Stimulated activated naive CD8-positive, alpha-beta T cell treated with anti-CD3 and anti-CD28 coated beads, Interleukin-15, amount 100 ng/mL, for 72 hours (primary cell): ENCODE measurements at regions not wholly inside any gene's neighbourhood (a gene's known extent, or its start where the extent isn't known, plus 50 kb on each side); places are given as distances from the start of the nearest gene placed in this dataset.

Experiments used
- ATAC-seq: fragments of 150-1000 bp; cut with Tn5 transposase; 2 replicates; pipeline ENCODE4 v1.10.0; 2021; ENCODE audit warnings: mild to moderate bottlenecking, moderate library complexity
- DNase-seq, 2 donors: peaks; one replicate each; pipeline ENCODE4 v3.0.0; 2021 to 2022
- H3K27ac Mint-ChIP-seq, 2 donors: one replicate each; pipeline ENCODE4 v1.8.0; 2022; ENCODE audit warnings: mild to moderate bottlenecking in 2 of 2, mixed read lengths in 2 of 2, moderate library complexity in 2 of 2
- H3K27me3 Mint-ChIP-seq: one replicate; pipeline ENCODE4 v1.8.0; 2022; ENCODE audit warnings: mixed read lengths
- H3K4me1 Mint-ChIP-seq: one replicate; pipeline ENCODE4 v1.8.0; 2022; ENCODE audit warnings: mild to moderate bottlenecking, mixed read lengths
- H3K4me3 Mint-ChIP-seq, 2 donors: one replicate each; pipeline ENCODE4 v1.8.0; 2022; ENCODE audit warnings: mild to moderate bottlenecking in 2 of 2, mixed read lengths in 2 of 2, moderate library complexity in 1 of 2
- H3K9me3 Mint-ChIP-seq, 2 donors: one replicate each; pipeline ENCODE4 v1.8.0; 2022; ENCODE audit warnings: mixed read lengths in 2 of 2

DNA sequence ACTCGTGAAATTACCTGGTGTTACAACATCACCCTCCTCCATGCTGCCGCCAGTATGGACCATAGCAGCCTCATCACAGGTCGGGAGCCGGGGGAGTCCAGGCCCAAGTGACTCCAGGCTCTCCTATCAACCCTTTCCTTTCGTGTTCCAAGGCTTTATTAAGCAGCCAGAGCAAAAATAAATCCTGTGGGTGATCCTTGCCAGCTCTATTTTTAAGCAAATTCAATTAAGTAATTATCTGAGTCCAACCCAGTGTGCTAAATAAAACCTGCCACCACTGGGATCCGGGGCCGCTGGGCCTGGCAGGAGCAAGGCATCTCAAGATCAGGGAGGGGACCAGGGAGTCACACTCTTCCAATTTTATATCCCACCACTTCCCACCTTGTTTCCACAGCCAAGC is 80.7 kb upstream of the PRPS1 start:
- no peak for ATAC-seq
- Mint-ChIP-seq H3K4me1 (peaks cover 14% of the 10 kb centered on the region), H3K4me3 (no peak overlapping the region), H3K27ac (no peak overlapping the region), H3K9me3 (no peaks in the 10 kb centered on the region), H3K27me3 (no peaks in the 10 kb centered on the region)
- DNase-seq: no peak

DNA sequence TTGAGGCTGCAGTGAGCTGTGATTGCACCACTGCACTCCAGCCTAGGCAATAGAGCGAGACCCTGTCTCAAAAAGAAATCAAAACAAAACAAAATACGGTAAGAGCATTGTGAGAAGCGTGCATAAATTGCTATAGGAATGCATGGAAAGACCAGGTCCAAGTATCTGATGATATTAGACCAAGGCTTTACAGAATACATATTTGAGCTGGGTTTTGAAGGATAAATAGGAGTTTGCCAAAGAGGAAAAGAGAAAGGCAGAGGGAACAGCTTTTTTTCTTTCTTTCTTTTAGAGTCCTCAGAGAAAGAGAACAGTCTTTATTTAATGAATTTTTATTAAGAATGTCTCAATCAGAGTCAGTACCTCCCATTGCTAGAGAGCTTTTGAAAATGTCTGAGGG is 79.5 kb upstream of the PRPS1 start:
- Mint-ChIP-seq H3K27ac (no peak overlapping the region), H3K9me3 (no peaks in the 10 kb centered on the region), H3K27me3 (no peaks in the 10 kb centered on the region), H3K4me3 (no peak overlapping the region), H3K4me1 (peaks cover 14% of the 10 kb centered on the region)
- DNase-seq (no peak), ATAC-seq (no peak)

- H3K4me3 Mint-ChIP-seq: no peak overlapping the region
- ATAC-seq: no peak
- no peak overlapping the region for H3K27ac Mint-ChIP-seq
- H3K9me3 Mint-ChIP-seq: no peaks in the 10 kb centered on the region
- H3K4me1 Mint-ChIP-seq: peaks cover 14% of the 10 kb centered on the region
- H3K27me3 Mint-ChIP-seq: no peaks in the 10 kb centered on the region
- DNase-seq: no peak
These were observed 78.8 kb upstream of the PRPS1 start for GRCh38 chrX:107549504-107549903.

- no peaks in the 10 kb centered on the region for H3K27me3 Mint-ChIP-seq
- ATAC-seq (no peak), DNase-seq (no peak)
- peaks cover 14% of the 10 kb centered on the region for H3K4me1 Mint-ChIP-seq
- H3K27ac Mint-ChIP-seq: no peak overlapping the region
- no peaks in the 10 kb centered on the region for H3K9me3 Mint-ChIP-seq
- H3K4me3 Mint-ChIP-seq: no peak overlapping the region
These were observed 76.8 kb upstream of the PRPS1 start for GRCh38 chrX:107551546-107551945.

DNA sequence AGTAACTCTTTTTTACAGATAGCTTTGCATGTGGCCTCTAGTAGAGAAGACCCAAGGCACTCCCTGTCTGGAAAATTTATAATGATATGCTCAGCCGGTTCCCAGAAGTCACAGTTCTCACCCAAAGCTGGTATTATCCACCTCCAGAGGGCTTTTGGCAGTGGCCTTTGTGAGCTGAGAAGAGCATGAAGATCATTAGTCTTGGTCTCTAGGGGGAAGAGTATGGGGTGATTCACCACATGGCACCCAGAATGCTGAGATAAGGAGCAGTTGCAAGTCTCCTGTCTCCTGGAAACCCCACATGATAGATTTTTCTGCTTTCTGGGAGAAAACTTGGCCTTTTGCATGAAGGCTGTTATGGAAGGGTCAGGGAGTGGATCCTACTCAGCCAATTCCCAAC is 75.4 kb upstream of the PRPS1 start:
- Mint-ChIP-seq H3K4me3 (no peak overlapping the region), H3K27ac (no peak overlapping the region), H3K9me3 (no peaks in the 10 kb centered on the region), H3K27me3 (no peaks in the 10 kb centered on the region), H3K4me1 (peaks cover 14% of the 10 kb centered on the region)
- ATAC-seq (no peak), DNase-seq (no peak)

GRCh38 chrX:107556967-107557366 is 71.3 kb upstream of the PRPS1 start:
- ATAC-seq (no peak), DNase-seq (no peak)

GRCh38 chrX:107559506-107559905 is 68.8 kb upstream of the PRPS1 start:
- Mint-ChIP-seq H3K9me3 (no peaks in the 10 kb centered on the region), H3K27me3 (no peaks in the 10 kb centered on the region), H3K27ac (no peak overlapping the region), H3K4me1 (no peaks in the 10 kb centered on the region), H3K4me3 (no peak overlapping the region)
- no peak for ATAC-seq
- DNase-seq: no peak

More at GRCh38 chrX:107556967-107557366, 71.3 kb upstream of the PRPS1 start:
- Mint-ChIP-seq H3K4me3 (no peak overlapping the region), H3K27ac (no peak overlapping the region), H3K4me1 (no peaks in the 10 kb centered on the region), H3K9me3 (no peaks in the 10 kb centered on the region), H3K27me3 (no peaks in the 10 kb centered on the region)

DNA sequence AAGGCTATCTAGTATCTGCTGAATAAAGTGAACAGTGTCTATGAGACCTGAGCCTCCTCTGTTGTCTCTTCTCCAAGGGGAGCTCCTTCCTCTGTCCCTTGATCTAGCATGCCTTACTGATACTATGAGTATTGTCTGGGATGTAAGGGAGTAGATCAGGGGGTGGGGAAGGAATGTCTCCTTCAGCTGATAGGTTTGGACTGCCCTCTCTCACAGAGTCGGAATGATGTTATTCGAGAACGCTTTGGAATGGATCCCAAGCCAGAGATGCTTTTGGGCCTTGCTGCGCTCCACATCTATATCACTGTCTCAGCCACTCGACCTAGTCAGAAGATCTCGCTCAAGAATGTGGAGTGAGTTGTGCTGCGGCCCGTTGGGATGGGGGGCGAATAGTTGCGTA is 68.3 kb upstream of the PRPS1 start:
- no peaks in the 10 kb centered on the region for H3K4me1 Mint-ChIP-seq
- H3K27me3 Mint-ChIP-seq: no peaks in the 10 kb centered on the region
- no peak overlapping the region for H3K27ac Mint-ChIP-seq
- no peak overlapping the region for H3K4me3 Mint-ChIP-seq
- no peaks in the 10 kb centered on the region for H3K9me3 Mint-ChIP-seq
- ATAC-seq: no peak
- DNase-seq: no peak

DNA sequence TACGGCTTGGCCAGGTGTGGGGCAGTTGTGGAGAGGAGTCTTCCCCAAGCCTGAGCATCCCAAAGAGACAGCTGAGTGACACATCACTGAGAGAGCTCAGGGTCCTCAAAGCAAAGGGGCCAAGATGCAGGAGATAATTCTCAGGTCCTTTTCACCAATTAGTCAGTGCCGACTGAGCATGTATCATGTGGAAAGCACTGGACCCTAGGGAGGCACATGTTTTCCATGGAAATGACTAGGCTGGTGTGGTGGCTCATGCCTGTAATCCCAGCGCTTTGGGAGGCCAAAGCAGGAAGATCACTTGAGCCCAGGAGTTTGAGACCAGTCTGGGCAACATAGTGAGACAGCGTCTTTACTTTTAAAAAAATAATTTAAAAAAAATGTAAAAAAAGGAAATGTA is 67.3 kb upstream of the PRPS1 start:
- DNase-seq: no peak
- Mint-ChIP-seq H3K27ac (no peak overlapping the region), H3K27me3 (no peaks in the 10 kb centered on the region), H3K9me3 (no peaks in the 10 kb centered on the region), H3K4me3 (no peak overlapping the region), H3K4me1 (no peaks in the 10 kb centered on the region)
- ATAC-seq: no peak

DNA sequence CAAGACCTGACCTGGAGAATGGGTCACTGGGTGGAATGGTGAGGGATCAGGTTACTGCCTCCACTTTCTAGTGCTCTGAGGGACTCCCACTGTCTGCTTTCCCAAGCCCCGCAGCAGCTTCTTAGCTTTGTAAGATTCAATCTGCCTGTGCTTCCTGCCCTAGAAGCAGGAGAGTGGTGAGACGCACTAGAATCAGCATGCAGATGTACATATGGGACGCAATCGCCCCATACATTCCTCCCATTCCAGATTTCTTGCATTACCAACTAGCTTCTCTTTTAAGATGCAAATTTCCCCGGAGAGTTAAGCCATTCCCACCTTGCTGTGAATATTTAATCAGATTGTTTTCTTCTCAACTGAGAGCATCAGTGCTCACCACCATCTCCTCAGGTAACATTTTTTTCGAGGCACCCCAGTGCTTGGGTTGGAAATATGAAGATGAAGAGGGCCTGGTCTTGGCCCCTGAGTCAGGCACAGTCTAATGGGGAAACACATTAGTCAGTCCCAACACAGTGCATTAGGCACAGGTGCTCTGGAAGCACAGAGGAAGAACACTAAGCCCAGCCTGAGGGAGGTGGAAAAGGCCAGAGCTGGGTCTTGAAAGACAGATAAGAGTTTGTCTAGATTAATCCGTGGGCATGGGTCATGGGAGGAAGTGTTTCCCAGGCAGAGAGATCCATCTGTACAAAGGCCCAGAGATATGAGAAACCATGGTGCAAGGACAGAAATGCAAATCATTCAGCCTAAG is 66.7 kb upstream of the PRPS1 start:
- no peaks in the 10 kb centered on the region for H3K4me1 Mint-ChIP-seq
- no peak for ATAC-seq
- no peak overlapping the region for H3K4me3 Mint-ChIP-seq
- no peaks in the 10 kb centered on the region for H3K9me3 Mint-ChIP-seq
- DNase-seq: no peak
- no peak overlapping the region for H3K27ac Mint-ChIP-seq
- no peaks in the 10 kb centered on the region for H3K27me3 Mint-ChIP-seq

GRCh38 chrX:107562482-107562881 is 65.8 kb upstream of the PRPS1 start:
- no peak overlapping the region for H3K4me3 Mint-ChIP-seq
- no peaks in the 10 kb centered on the region for H3K4me1 Mint-ChIP-seq
- H3K27ac Mint-ChIP-seq: no peak overlapping the region
- ATAC-seq (no peak), DNase-seq (no peak)
- H3K9me3 Mint-ChIP-seq: no peaks in the 10 kb centered on the region
- H3K27me3 Mint-ChIP-seq: no peaks in the 10 kb centered on the region

- ATAC-seq (no peak), DNase-seq (no peak)
- no peaks in the 10 kb centered on the region for H3K9me3 Mint-ChIP-seq
- no peaks in the 10 kb centered on the region for H3K27me3 Mint-ChIP-seq
- no peak overlapping the region for H3K27ac Mint-ChIP-seq
- no peaks in the 10 kb centered on the region for H3K4me1 Mint-ChIP-seq
- H3K4me3 Mint-ChIP-seq: no peak overlapping the region
These were observed 64.5 kb upstream of the PRPS1 start for GRCh38 chrX:107563824-107564223.

GRCh38 chrX:107565015-107565414 is 63.3 kb upstream of the PRPS1 start:
- DNase-seq (no peak), ATAC-seq (no peak)
- Mint-ChIP-seq H3K4me1 (no peaks in the 10 kb centered on the region), H3K9me3 (no peaks in the 10 kb centered on the region), H3K4me3 (no peak overlapping the region), H3K27ac (no peak overlapping the region), H3K27me3 (no peaks in the 10 kb centered on the region)

- Mint-ChIP-seq H3K27ac (peak overlapping the region in 1 of 2 donors; percentile 46), H3K4me1 (no peaks in the 10 kb centered on the region), H3K4me3 (no peak overlapping the region), H3K9me3 (no peaks in the 10 kb centered on the region), H3K27me3 (no peaks in the 10 kb centered on the region)
- ATAC-seq (no peak), DNase-seq (no peak)
These were observed 62.2 kb upstream of the PRPS1 start for GRCh38 chrX:107565931-107566603.

DNA sequence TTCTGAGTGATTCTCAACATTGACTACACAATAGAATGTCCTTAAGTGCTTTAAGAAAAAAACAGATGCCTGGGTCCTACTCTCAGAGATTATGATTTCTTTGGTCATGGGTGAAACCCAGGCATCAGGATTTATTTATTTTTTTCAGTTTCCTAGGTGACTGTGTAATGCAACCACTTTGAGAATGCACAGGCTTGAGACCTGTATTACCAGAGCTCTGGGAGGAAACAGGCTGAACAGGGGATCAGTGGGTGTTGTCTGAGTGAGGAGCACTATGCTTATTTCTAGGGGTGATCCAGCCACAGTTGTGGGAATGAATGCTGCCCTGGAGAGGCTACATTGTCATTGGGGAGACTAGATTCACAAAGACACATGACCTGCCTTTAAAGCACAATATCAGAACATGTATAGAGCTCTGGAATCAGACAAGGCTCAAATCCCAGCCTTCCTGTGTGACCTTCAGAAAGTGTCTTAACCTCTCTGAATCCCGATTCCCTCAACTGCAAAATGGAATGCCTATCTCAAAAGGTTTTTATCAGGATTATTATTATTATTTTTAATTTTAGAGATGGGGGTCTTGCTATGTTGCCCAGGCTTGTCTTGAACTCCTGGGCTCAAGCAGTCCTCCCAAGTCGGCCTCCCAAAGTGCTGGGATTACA is 61.6 kb upstream of the PRPS1 start:
- DNase-seq (no peak), ATAC-seq (no peak)

GRCh38 chrX:107567370-107567769 is 60.9 kb upstream of the PRPS1 start:
- ATAC-seq: no peak
- Mint-ChIP-seq H3K27ac (no peak overlapping the region), H3K4me1 (no peaks in the 10 kb centered on the region), H3K9me3 (peaks cover 5 to 6% of the 10 kb centered on the region in 2 donors), H3K4me3 (no peak overlapping the region), H3K27me3 (no peaks in the 10 kb centered on the region)
- no peak for DNase-seq

More for the DNA sequence above, 61.6 kb upstream of the PRPS1 start:
- Mint-ChIP-seq H3K9me3 (no peaks in the 10 kb centered on the region), H3K4me1 (no peaks in the 10 kb centered on the region), H3K27me3 (no peaks in the 10 kb centered on the region), H3K27ac (no peak overlapping the region), H3K4me3 (no peak overlapping the region)
